UCSD-AML1 (cell line): ENCODE measurements at regions not wholly inside any gene's neighbourhood (a gene's known extent, or its start where the extent isn't known, plus 50 kb on each side); places are given as distances from the start of the nearest gene placed in this dataset.
"Not testable (repeated sequence)": the region's sequence is repeated elsewhere in the genome, so short reads cannot be mapped to it uniquely, and the experiment has no call there.

ENCODE experiments used
- DNase-seq: peaks from one replicate; lab custom pipeline; 2025; ENCODE audit not compliant: unreplicated experiment; lab: John Stamatoyannopoulos, UW

DNA sequence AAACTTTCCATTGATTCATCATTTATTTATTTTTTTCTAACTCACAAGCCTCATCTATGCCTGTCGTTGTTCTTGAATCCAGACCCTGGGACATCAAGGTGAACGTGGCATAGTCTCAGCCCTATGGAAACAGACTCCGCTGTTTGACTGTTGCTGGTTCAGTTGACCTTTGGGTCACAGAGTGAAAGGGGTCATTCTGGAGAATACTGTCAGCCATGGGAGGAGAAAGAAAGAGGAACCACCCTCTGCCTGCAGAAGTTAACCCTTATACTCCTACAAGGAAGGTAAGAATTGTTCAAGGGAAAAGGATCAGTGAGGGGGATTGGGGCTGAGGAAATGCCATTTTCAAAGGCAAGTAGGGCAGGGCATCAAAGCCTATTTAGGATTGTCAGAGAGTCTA lies 387.6 kb upstream of the MAF start:
- DNase-seq = no peak

DNA sequence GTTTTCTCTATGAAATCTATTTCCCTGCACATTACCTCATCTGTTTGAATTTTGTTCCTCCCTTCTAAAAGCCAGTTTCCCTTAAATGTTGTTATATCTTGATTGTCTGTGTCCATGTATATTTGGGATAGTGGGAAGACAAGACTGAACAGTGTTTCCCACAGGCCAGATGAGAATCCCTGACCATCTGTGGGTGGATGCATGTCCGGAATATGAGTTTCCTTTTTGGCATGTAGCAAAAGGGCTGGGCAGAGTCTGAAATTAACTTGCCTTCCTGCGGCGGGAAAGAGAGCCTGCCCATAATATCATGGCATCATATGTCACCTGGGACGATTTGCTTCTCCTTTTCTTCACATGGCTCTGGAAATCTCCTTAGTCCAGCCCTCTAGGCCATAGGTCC lies 385.8 kb upstream of the MAF start:
- no peak for DNase-seq

DNA sequence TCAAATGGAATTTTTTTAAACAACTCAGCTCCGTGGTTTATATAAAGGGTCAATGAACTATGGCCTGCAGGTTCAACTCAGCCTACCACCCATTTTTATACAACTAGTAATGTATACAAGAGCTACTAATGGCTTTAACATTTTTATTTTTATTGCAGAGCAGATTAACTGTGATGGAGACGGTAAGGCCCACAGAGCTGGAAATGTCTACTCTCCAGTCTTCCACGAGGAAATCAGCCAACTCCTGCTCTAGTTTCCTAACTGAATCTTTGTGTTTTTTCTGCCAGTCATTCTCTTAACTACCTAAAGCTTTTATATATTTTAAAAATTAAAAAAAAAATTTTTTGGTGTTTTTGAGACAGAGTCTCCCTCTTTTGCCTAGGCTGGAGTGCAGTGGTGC lies 385.1 kb upstream of the MAF start:
- DNase-seq = no peak

DNA sequence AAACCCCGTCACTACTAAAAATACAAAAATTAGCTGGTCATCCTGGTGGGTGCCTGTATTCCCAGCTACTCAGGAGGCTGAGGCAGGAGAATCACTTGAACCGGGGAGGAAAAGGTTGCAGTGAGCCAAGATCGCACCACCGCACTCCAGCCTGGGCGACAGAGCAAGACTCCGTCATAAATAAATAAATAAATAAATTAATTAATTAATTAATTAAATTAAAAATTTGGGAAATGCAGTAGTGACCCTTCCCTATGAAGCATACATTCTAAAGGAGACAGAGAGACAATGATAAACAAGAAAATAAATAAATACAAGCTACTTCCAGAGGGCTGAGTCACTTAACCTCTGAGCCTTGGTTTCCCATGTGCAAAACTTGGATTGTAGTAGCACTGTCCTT lies 383.6 kb upstream of the MAF start:
- DNase-seq = not testable (repeated sequence)

DNA sequence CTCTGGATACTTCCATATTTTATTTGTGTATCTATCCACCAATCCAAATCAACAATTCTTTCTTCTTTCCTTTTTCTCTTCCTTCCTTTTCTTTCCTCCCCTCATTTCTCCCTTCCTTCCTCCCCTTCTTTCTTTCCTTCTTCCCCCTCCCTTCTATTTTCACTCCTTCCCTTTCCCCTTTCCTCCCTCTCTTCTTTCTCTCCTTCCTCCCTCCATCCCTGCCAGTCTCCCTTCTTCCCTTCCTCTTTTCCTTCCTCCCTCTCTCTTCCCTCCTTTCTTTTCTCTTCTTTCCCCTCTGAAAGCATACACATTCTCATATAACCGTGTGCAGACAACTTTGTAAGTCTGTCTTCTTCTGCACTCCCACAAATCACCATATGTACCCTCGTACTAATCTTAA lies 382.3 kb upstream of the MAF start:
- no peak for DNase-seq

DNA sequence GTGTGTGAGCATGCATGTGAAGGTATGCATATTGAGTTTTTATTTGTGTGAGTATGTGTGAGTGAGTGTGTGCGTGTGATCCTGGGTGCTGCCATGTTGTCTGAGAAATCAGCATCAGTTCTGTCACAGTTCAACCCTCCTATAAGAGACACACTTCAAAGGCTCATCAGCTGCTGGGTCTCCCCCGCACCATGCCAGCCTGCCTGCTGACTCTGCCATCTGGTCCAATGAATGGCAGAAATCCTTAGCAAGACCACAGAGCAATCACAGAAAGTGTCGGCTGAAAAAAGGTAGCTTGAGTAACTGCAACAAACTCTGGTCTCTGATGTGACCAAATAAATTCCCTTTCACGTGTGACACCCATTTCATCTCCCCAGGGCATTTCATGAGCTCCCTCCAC lies 381.8 kb upstream of the MAF start:
- DNase-seq = no peak

DNA sequence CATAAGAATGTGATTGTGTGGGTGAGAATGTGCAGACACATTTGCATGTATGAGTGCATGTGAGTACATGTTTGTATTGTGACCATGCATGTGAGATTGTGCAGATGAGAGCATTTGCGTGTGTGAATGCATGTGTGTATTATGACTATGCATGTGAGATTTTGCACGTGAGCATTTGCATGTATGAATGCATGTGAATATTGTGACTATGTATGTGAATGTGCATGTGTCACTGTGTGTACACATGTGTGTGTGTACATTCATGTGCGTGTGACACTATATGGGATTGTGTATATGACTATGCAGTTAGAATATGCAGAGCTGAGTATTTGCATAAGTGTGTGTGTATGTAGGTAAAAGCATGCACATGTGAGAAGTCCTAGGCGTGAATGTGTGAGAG lies 381.3 kb upstream of the MAF start:
- no peak for DNase-seq

DNA sequence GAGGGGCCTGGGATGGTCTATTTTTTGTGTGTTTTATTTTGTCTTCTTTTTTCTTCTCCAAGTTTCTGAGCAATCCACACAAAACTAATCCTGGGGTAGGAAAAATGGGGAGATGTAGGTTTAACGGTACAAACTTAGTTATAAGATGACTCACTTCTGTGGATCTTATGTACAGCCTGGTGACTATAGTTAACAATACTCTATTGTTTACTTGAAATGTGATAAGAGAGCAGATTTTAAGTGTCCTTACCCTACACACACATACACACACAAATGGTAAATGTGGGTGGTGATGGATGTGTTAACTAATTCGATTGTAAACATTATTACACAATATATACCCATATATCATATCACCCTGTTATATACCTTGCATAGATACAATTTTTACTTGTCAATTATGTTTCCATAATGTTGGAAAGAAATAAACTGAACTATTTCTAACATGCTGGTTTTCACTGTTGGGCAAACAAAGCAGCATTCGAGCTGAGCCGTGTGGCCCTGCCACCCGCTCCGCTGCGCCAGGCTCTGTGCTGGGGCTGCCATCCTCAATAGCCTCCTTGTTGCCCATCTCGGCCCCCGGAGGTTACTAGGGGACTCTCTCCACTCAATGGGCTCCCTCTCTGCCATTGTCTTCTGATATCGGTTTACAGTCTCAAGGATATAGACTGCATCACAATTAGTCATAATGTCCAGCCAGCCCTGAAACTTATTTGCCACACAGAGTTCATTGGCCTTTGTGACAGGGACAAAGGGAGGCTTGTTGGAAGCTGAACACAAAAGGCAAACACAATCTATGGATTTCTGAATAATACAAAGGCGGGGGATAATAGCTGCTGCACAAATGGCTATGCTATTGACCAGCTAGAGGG lies 380.3 kb upstream of the MAF start:
- no peak for DNase-seq

DNA sequence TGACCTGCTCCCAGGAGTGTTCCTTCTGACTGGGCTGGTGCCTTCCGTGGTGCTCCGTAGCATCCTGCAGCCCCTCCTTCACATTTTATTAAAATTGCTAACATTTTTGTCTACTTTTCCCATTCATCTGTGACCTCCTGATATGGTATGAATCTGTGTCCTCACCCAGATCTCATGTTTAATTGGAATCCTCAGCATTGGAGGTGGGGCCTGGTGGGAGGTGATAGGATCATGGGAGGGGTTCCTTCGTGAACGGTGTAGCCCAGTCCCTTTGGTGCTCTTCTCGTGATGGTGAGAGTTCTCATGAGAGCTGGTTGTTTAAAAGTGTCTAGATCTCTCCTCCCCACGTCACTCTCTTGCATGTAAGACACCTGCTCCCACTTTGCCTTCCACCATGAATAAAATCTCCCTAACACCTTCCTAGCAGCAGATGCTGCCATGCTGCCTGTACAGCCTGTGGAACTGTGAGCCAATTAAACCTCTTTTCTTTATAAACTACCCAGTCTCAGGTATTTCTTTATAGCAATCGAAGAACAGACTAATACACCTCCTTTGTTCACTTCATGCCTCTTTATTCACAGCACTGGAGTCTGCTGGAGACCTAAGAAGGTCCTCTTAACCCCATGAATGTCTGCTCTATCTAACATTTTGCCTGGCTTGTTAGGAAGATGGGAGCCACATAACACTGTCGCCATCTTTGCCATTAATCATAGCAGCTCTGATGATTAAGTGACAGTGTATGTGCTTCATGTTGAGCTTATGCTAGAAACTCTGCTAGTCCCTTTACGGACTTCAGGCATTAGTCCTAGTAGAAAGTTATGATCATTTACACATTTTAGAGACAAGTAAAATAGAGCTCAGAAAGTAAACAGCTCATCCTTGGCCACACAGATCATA lies 377.7 kb upstream of the MAF start:
- DNase-seq = no peak

DNA sequence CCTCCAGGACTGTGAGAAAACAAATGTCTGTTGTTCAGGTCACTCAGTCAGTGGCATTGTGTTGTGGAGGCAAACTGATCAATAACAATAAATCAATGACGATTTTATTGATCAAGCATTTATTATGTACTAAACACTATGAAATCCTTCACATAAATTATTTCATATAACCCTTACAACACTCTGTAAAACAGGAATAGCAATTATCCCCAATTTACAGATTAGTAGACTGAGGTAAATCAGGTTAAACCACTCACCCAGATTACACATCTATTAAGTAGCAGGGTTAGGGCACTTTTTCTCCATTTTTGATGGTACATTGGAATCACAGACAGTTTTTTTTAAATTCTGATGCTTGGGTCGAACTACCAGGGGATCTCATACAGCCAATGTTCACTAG lies 372.8 kb upstream of the MAF start:
- no peak for DNase-seq

DNA sequence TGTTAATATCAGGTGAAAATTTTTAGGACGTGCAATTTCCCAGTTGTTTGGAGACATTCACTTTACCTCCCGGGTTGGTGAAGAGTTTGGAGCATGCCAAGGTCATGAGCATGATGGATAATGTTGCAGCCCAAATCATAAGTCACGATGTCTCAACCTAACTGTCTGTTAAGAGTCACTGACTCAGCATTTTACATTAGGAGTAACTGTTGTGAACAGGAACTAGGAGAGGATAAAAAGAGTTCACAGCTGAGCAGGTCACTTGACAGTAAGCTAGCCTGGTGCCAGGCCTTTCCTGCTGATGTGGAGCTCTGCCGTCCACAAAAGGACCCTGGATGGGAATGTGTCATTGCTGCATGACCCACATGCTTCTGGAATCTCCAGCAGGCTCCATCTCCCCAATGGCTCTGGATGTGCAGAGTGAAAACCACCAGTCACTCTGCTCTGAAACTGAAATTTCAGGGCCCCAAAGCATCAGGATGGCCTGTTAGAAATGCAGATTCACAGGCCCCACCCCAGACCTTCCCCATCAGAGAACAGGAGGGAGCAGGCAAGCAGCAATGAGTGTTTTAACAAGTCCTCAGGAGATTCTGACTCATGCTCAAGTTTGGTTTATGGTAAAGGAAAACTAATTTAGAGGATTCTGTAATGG lies 371.6 kb upstream of the MAF start:
- no peak for DNase-seq

DNA sequence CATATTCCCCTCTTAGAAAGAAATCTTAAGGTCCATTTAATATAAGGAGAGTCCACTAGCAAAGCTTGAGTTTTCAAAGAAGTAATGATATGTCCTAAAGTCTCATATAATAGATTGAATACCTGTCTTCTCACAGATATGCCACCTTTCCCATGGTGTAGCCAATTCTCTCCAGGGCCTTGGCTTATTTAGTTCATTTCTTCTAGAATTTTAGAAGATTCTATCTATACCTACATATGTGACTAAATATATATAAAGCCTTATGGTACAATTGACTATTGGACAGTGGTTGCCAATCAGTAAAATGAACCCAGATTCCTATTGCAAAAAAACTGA lies 370.7 kb upstream of the MAF start:
- DNase-seq = no peak

DNA sequence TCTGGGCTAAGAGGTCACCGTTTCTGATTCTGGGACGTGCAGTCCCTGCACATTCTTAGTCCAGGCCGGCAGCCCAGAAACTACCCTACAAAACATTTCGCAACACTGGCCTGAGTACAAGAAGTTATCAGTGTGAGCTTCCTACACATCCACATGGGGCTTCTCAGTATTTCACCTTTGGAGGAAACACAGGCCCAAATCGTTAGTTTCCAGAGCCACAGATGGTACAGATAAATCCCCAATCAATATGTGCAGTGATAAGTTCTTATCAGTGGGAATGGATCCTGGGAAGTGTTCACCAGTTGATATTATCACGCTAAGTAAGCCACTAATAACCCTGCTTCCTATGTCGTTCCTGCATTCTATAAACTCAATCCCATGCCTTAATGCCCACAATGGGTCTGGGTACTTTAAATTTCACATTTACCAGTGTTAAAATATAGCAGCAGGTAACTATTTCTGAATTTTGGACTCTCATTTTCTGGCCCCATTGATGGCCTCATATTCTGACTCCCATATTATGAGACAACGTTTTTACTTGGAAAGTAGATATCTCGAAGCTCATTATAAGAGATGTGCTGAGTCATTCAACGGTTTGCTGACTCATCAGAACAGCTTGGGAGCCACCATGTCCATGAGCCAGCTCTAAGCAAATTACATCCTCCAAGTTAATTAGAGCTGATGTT lies 370.2 kb upstream of the MAF start:
- no peak for DNase-seq

DNA sequence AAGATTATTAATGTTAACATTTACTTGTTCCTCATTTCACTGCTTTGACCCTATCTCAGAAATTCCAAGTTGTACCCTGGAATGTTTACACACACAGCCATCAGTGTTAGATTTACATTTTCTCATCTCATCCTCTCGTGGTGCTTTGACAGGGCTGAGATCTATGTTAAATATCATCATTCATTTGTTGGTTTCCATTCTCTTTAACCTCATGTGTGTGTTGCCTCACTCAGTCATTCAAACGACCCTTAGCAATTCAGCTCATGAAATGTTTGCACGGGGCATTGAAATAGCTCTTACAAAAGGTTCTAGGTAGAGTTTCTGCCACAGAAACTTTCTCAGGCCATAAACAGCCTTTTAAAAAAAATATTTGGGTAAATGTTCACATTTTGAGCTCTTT lies 369.6 kb upstream of the MAF start:
- DNase-seq = no peak

DNA sequence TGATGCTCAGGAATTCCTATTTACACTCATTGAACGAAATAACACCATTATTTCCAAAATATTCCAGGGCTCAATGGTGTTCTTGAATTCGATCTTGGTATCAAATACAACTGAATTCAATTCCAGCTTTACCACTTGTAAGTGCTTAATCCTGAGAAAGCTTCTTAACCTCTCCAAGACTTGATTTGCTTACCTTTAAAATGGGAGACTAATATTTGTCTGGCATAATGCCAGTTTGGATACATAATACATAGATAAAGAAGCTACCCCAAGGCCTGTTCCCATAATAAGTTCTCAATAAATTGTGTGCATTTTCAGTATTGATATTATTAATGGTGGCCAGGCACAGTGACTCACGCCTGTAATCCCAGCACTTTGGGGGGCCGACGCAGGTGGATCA lies 368.9 kb upstream of the MAF start:
- no peak for DNase-seq

DNA sequence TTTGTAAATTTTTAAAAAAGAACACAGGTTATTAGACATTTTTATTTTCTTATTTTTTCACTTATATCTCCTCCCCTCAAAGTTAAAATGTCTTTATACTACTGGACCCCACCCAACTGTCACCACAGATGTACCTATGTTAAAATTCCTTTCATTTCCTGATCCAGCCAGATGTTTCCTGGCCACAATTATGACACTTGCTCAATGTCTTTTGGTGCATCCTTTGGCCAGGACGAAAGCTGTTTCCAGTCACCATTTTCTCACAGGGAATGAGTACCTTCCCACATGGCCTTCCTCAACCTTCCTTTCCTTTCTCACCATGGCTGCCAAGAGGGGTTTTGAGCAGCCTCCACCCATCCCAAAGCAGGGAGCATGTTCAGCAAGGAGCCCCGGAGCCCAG lies 365.7 kb upstream of the MAF start:
- no peak for DNase-seq

DNA sequence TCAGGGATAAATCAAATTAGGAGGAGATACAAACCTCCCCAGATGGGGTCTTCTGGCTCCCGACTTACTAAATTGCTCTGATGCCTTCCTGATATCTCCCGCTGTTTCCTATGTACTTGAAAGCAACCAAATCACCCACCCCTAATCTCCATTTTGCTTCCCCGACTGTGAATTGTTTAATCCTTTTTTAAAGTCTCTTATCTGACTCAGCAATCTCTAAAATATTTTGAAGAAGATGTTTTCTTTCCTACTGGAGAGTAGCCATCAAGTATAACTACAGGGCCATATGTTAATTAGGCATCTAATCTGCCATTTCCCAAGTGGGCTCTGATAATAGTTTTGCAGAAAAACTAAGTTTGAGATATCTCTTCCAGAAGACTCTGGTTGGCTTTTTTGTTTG lies 365.2 kb upstream of the MAF start:
- DNase-seq = no peak

DNA sequence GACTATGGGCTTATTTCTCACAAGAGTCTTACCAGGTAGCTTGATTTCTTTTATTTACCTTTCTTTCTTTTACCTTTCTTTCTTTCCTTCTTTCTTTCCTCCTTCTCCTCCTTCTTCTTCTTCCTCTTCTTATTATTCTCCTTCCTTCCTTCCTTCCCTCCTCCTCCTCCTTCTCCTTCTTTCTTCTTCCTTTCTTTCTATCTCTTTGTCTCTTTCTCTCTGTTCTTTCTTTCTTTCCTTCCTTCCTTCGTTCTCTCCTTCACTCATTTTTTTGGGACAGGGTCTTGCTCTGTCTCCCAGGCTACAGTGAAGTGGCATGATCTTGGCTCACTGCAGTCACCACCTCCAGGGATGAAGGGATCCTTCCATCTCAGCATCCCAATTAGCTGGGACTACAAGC lies 363.6 kb upstream of the MAF start:
- no peak for DNase-seq

DNA sequence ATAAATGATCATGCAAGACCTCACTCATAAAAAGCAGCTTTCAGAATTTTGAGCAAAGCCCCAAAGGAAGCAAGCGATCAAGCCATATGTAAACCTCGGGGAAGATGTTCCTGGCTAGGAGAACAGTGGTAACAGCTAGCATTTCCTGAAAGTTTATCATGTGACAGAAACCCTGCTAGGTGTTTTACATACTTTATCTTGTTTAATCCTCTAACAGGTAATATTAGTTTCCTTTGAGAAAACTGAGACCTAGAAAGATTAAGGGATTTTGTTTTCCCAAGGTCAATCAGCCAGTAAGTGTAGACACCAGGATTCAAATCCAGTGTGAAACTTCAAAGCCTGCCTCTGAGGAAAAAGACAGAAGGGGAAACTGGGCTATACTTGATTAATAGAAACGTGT lies 362.4 kb upstream of the MAF start:
- no peak for DNase-seq

DNA sequence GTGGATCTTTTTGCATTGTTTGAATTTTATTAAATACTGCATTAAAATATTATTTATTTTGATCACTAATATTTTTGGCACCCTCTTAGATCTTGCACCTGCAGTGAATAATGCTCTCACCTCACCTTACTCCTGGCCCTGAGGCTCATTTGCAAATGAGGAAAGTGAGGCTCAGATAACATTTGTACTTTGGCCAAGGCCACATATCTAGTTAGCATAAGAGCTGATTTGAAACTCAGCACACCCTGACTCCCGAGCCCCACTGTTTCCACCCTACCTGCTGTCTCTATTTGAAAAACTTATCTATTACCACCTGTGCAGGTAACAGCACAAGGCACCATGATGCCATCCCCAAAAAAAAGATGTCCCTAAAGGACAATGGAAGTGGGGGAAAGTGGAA lies 358.7 kb upstream of the MAF start:
- DNase-seq = no peak

DNA sequence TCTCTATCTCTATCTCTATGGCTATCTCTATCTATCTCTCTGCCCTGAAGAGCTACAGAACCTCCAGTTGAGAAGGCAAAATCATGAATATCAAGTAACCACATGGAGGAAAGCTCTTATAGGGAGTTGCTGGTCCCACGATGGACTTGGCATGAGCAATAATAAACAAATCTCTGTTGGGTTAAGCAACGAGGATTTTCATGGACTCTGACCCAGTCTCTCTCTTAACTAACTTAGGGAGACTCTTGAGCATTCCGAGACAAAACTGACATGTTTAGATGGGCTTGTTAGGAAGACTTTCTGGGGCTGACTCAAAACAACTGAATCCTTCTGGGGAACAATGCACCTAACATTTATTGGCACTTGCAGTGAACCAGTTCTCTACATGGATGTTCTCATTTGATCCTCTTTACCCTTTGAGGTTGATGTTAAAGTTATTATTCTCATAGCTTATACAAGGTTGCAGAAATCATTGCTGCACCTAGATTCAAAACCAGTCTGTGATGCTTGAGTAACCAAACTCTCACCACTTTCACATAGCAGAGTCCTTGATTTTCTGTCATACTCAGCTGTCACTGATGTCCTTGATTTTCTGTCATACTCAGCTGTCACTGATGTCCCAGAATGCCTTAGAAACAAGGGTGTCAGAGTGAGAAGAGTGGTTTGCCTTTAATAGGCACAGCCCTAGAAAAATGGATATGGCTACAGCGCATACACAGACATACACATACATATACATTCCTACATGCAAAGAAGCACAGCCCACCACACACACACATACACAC lies 354.6 kb upstream of the MAF start:
- DNase-seq = no peak
